SKM-1 treated with dmso at 0.1 percent for 144 hours (cell line): ENCODE measurements at regions not wholly inside any gene's neighbourhood (a gene's known extent, or its start where the extent isn't known, plus 50 kb on each side); places are given as distances from the start of the nearest gene placed in this dataset.
"Not testable (repeated sequence)": the region's sequence is repeated elsewhere in the genome, so short reads cannot be mapped to it uniquely, and the experiment has no call there.

Source experiments
- DNase-seq: peaks from one replicate; lab custom pipeline; 2025; ENCODE audit not compliant: unreplicated experiment; lab: John Stamatoyannopoulos, UW

DNA sequence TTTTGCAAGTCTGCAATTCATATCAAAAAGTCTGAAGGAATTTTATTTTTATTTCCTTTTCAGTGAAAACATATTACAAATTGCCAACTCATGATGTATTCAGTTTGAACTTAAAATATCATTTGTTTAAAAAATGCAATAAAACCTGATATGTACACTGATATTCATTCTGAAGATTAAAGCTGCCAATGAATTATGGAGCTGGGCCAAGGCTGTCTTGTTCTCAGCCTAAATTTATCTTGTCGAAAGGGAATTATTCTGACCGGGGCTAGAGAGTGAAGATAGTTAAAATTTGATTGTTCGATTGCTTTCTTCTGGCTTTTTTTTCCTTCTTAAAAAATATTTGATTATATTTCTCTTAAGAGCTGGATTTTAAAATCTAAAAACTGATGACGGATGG is 54.0 kb upstream of the RBFOX1 start:
- DNase-seq, result no peak

- DNase-seq, result no peak
These were observed 60.0 kb upstream of the RBFOX1 start for GRCh38 chr16:7272567-7273158.

DNA sequence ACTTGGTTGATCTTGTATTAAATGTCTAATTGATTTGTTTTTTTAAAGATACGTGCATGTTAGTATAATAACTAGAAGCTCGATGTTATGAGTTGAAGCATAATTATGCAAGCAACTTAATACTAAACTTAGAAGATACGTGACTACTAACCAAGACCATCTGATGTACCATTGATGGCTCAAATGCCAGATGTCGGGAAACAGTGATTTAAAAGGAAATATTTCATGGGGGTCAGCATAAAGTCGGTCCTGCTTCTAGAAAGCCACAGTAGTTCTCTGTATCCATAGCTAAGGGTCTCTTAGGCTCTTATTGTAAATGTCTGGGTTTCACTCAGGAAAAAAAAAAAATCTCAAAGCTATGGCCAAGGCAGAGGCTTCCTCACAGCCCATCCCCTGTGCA is 61.2 kb upstream of the RBFOX1 start:
- no peak for DNase-seq

DNA sequence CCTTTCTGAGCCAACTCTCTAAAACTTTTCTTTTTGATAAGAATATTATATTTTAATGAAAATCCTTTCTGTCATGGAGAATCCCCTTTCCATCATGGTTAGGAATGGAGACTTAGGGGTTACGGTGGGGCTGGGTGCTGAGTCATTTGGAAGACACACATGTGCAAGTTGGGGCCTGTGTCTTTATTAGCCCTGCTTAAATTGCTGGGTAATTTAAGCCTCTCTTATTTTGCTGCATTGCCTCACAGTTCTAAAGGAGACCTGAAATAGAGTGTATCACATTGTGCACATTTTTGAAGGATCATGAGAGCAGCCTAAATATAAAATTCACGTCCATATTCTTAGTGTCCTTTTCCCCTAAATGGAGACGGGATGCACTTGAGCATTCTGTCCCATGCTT is 61.8 kb upstream of the RBFOX1 start:
- DNase-seq, result no peak

GRCh38 chr16:7270006-7270405 is 62.6 kb upstream of the RBFOX1 start:
- no peak for DNase-seq

GRCh38 chr16:7268182-7268581 is 64.5 kb upstream of the RBFOX1 start:
- DNase-seq, result no peak

- no peak for DNase-seq
These were observed 75.6 kb upstream of the RBFOX1 start for GRCh38 chr16:7257016-7257415.

DNA sequence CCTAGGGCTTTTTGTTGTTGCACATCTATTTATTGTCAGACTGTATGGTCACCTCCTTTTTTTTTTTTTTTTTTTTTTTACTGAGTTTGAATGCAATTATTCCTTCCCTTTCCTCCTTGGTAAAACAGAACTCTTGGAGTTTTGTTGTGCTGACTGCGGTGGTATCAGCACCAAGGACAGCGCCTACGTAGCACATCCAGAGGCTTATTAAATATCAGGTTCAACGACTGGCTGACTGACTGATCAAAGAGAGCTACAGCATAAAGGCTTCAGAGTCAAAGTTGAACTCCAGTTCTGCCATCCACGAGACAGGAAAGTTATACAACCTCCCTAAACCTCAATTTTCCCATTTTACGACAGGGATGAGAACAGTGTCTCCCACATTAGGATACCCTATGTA is 86.1 kb upstream of the RBFOX1 start:
- no peak for DNase-seq

DNA sequence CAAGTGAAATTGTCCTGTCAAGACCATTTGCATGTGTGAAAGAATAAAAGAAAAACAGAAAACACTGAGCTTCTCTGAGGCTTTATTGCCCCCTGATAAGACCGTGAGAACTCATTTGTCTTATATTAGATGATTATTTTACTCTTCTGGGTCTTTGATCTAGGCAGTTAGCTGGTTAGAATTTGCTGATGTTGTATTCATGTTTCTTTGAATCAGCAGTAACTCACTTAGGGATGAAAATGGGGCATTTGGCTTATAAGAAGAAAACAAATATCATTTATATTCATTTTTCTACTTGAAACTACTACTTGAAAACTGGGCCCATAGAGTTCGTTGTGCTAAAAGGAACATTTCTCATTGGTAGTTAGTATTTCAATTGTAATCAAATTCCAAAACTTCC is 93.1 kb upstream of the RBFOX1 start:
- DNase-seq, result no peak

DNA sequence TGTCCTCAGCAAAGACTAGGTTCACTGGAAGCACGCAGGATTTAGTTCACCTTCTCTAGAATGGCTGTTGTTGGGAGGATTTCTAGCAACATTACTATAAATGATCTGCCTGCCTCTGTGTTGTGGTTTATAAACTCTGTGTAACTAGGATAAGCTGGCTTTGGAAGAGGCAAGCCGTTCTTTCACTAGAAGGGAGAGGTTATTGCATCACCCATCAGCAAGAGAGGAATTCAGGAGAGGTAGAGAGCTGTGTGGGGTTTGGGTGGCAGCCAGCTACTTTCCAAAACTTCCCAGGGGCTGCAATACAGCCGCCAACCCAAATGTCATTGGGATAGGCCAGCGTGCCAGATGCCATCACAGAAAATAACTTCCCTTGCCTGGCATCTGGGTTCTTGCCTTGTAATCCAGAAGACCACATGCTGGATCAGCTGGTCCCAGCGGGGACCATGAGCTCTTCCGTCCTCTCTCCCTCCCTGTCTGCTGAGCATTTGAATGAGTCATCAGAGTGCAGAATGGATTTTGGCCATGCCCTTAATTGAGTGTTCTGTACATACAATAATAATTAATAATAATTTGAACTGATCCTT is 95.7 kb upstream of the RBFOX1 start:
- no peak for DNase-seq

- no peak for DNase-seq
These were observed 98.7 kb upstream of the RBFOX1 start for GRCh38 chr16:7233975-7234374.

DNA sequence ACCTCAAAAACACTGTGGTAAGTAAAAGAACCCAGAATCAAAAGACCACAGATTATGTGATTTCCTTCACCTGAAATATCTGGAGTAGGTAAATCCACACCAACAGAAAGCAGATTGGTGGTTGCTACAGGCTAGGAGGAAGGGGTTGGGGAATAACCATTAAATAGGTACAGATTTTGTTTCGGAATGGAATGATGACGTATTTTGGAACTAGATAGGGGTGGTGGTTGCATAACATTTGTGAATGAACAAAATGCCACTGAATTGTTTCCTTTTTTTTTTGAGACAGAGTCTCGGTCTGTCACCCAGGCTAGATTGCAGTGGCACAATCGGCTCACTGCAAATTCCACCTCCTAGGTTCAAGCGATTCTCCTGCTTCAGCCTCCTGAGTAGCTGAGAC is 100.9 kb upstream of the RBFOX1 start:
- no peak for DNase-seq

GRCh38 chr16:7229433-7230218 is 103.0 kb upstream of the RBFOX1 start:
- DNase-seq, result not testable (repeated sequence)

GRCh38 chr16:7227229-7227721 is 105.4 kb upstream of the RBFOX1 start:
- no peak for DNase-seq

DNA sequence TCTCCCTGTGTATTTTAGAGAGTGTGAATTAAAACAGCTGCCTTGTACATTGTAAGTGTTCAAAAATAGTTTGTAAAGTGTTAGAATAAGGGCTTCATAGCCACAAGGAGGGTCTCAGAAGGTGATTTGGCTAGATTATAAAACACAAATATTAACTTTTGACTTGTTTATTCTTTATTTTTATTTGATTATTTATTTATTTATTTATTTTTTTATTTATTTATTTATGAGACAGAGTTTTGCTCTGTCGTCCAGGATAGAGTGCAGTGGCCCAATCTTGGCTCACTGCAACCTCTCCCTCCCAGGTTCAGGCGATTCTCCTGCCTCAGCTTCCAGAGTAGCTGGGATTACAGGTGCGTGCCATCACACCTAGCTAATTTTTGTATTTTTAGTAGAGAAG is 111.5 kb upstream of the RBFOX1 start:
- no peak for DNase-seq

DNA sequence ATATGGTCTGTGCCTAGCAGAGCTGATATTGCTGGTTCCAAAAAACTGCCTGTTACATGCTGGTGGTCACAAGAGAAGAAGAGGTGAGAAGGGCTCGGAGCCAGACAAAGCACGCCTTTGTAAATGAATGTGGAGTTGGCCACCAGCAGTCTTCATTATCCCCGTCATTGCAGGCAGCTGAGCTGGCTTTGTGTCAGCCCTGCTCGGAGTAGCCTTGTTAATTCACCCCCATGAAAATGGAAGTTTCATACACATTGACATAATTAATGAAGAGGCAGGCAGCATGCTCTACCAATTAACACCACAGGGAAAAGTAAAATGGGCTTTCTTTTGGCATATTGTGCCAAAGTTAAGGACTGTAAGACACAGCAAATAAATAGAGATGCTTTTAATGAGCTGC is 113.7 kb upstream of the RBFOX1 start:
- no peak for DNase-seq

DNA sequence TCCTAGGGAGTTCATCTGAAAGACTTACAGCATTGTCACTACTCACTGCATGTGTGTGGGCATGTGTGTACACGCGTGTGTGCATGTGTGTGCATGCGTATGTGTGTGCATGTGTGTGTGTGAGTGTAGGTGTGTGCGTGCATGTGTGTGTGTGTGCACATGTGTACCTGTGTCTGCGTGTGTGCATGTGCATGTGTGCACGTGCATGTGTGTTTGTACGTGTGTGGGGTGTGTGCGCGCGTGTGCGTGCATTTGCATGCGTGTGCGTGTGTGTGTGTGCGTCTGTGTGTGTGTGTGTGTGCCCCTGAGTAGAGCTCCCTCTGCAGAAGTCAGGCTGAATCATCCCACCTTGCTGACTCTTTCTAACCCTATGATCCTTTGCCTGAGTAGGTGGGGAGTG is 114.8 kb upstream of the RBFOX1 start:
- DNase-seq, result no peak

DNA sequence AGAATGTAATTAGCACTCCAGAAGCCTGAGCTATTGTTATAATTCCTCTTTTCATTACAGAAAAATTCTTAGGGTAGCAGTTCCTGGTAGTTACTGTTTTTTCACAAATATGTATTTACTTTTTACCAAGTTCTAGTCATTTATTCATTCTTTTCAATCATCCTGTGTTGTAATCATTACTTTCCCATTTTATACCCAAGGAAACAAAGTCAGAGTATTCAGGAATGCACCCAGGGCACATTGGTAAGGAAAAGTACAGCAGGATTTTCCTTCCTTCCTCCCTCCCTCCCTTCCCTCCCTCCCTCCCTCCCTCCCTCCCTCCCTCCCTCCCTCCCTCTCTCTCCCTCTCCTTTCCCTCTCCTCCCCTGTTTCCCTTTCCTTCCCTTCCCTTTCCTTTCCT is 115.9 kb upstream of the RBFOX1 start:
- no peak for DNase-seq

DNA sequence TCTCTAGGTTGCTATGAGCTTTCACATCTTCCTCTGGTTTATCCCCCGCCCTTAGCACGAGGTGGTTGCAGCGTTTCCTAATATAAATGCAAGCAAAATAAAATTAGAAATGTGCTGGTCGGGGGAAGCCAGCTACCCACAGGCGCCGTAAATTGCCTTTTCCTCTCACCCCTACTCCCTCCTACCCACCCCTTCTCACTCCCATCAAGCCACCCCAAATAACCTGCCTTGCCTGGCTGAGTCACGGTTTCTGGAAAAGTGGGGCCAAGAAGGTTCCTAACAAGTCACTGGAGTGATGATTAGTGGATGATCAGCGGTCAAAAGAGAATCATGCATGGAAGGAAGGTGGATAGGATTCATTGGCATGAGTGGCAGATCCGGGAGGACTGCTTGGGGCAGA is 120.9 kb upstream of the RBFOX1 start:
- DNase-seq, result no peak

DNA sequence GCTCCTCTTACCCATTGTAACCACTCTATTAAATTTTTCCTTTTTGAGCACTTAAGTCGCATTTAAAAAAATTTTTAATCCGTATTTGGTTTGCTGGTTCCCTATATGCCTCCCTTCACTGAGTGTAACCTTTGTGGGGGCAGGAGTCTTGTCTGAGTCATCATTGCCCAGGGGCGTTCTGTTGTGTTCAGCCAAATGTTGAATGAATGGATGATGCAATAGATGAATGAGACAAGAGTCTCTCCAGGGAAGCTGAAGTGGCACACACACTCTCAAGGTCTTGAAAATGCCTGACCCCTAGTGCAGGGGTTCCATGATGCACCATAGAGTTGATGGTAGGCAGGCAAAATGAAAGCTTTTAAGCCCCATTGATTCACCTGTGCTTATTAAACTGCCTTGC is 123.0 kb upstream of the RBFOX1 start:
- no peak for DNase-seq

GRCh38 chr16:7206469-7206868 is 126.2 kb upstream of the RBFOX1 start:
- no peak for DNase-seq

DNA sequence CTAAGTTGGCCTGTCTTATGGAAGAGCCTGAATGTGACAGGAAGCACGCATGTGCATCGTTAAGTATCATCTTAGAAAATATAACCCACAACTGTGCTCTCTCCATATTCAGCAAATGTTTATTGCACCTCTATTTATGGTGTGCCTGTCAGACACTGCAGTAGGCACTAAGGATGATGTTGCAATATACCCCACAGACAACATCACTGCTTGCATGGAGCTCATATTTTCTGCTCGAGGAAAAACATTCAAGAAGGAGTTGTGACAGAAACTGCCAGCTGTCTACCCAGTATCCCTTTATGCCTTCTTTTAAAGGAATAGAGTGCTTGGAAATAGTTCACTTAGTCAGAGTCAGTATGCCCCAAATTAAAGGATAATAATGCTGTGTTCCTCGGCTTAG is 132.3 kb upstream of the RBFOX1 start:
- no peak for DNase-seq
